Neuronal stem cell (in vitro differentiated cells): ENCODE measurements at regions not wholly inside any gene's neighbourhood (a gene's known extent, or its start where the extent isn't known, plus 50 kb on each side); places are given as distances from the start of the nearest gene placed in this dataset.
"Not testable (repeated sequence)": the region's sequence is repeated elsewhere in the genome, so short reads cannot be mapped to it uniquely, and the experiment has no call there.

Source experiments
- DNase-seq: peaks from one replicate; pipeline ENCODE4 v3.0.0-alpha.2; 2013; ENCODE audit warnings: low spot score
- H2AFZ ChIP-seq: one replicate; pipeline ENCODE4 v1.6.1; 2013; ENCODE audit warnings: mild to moderate bottlenecking, low read length, inconsistent platforms
- H2AK5ac ChIP-seq: 2 replicates; pipeline ENCODE4 v1.6.1; 2013; ENCODE audit warnings: low read depth, mild to moderate bottlenecking, inconsistent platforms, low read length, moderate library complexity, mixed read lengths
- H2BK120ac ChIP-seq: 2 replicates; pipeline ENCODE4 v1.6.1; 2013; ENCODE audit warnings: low read depth, mild to moderate bottlenecking, inconsistent platforms, low read length, moderate library complexity, mixed read lengths
- H2BK12ac ChIP-seq: one replicate; pipeline ENCODE4 v1.6.1; 2013; ENCODE audit warnings: low read length, inconsistent platforms
- H2BK15ac ChIP-seq: 2 replicates; pipeline ENCODE4 v1.6.1; 2013; ENCODE audit warnings: mild to moderate bottlenecking, low read length, inconsistent platforms, mixed read lengths
- H2BK5ac ChIP-seq: one replicate; pipeline ENCODE4 v1.6.1; 2013; ENCODE audit warnings: inconsistent platforms, mild to moderate bottlenecking, low read length, moderate library complexity
- H3K14ac ChIP-seq: one replicate; pipeline ENCODE4 v1.6.1; 2013; ENCODE audit warnings: low read length, inconsistent platforms
- H3K18ac ChIP-seq: 2 replicates; pipeline ENCODE4 v1.6.1; 2013; ENCODE audit warnings: low read length, inconsistent platforms
- H3K23ac ChIP-seq: 2 replicates; pipeline ENCODE4 v1.6.1; 2013; ENCODE audit warnings: low read depth, mild to moderate bottlenecking, mixed read lengths, low read length, inconsistent platforms; ENCODE audit not compliant: poor library complexity
- H3K27ac ChIP-seq: replicated peaks from 3 replicates; pipeline ENCODE4 v1.5.1; 2013; ENCODE audit warnings: low read length, inconsistent platforms
- H3K27me3 ChIP-seq, 3 experiments: 2 replicates each; pipeline ENCODE4 v1.6.1; 2013; ENCODE audit warnings: low read length in 3 of 3, mild to moderate bottlenecking in 2 of 3, inconsistent platforms in 1 of 3, low read depth in 1 of 3, mixed read lengths in 1 of 3, moderate library complexity in 1 of 3; ENCODE audit not compliant: control insufficient read depth in 3 of 3, insufficient read depth in 3 of 3
- H3K36me3 ChIP-seq, 2 donors: replicated peaks in 1 of 2; 2 replicates each; pipeline ENCODE4 v1.6.1; 2013; ENCODE audit warnings: low read length in 2 of 2; ENCODE audit not compliant: control insufficient read depth in 2 of 2, insufficient read depth in 2 of 2
- H3K4ac ChIP-seq: 2 replicates; pipeline ENCODE4 v1.6.1; 2013; ENCODE audit warnings: inconsistent platforms, mild to moderate bottlenecking, low read length, moderate library complexity
- H3K4me1 ChIP-seq, 2 donors: 1 replicate in 1 of 2; 2 replicates in 1 of 2; pipeline ENCODE4 v1.6.1; 2013; ENCODE audit warnings: low read length in 2 of 2, low read depth in 1 of 2; ENCODE audit not compliant: control insufficient read depth in 2 of 2, insufficient read depth in 1 of 2
- H3K4me2 ChIP-seq: one replicate; pipeline ENCODE4 v1.6.1; 2013; ENCODE audit warnings: mild to moderate bottlenecking, low read length, inconsistent platforms; ENCODE audit not compliant: insufficient read depth, poor library complexity, severe bottlenecking
- H3K4me3 ChIP-seq, 2 donors: 2 replicates each; pipeline ENCODE4 v1.5.1; 2013; ENCODE audit warnings: low read length in 2 of 2, mild to moderate bottlenecking in 2 of 2, inconsistent platforms in 1 of 2, moderate library complexity in 1 of 2
- H3K79me1 ChIP-seq: one replicate; pipeline ENCODE4 v1.6.1; 2013; ENCODE audit warnings: low read depth, mild to moderate bottlenecking, inconsistent platforms, low read length, moderate library complexity
- H3K9ac ChIP-seq: one replicate; pipeline ENCODE4 v1.6.1; 2013; ENCODE audit warnings: mild to moderate bottlenecking, low read depth, low read length, inconsistent platforms; ENCODE audit not compliant: poor library complexity
- H3K9me3 ChIP-seq, 2 donors: replicated peaks in 1 of 2; 2 replicates each; pipeline versions ENCODE3 to v1.6.1; 2013; ENCODE audit warnings: low read length in 2 of 2, mild to moderate bottlenecking in 2 of 2, inconsistent platforms in 1 of 2, low read depth in 1 of 2, mixed read lengths in 1 of 2, moderate library complexity in 1 of 2; ENCODE audit not compliant: control insufficient read depth in 2 of 2, insufficient read depth in 1 of 2
- H4K8ac ChIP-seq: one replicate; pipeline ENCODE4 v1.6.1; 2013; ENCODE audit warnings: low read depth, mild to moderate bottlenecking, inconsistent platforms, low read length, moderate library complexity
- H4K91ac ChIP-seq: one replicate; pipeline ENCODE4 v1.6.1; 2013; ENCODE audit warnings: low read length, low read depth, mild to moderate bottlenecking, inconsistent platforms; ENCODE audit not compliant: poor library complexity
- WGBS, 2 donors: extraction: QIAGEN DNeasy Blood & Tissue Kit; methylation state at CpG; one replicate each; pipeline ENCODE4 v1.1.7; 2013; ENCODE audit warnings: missing lambda C conversion rate in 2 of 2, mixed read lengths in 1 of 2; ENCODE audit not compliant: insufficient read length in 2 of 2, insufficient replicate concordance in 1 of 2; ENCODE audit errors: extremely low coverage in 2 of 2; 5-methylcytosine and 5-hydroxymethylcytosine counted together

DNA sequence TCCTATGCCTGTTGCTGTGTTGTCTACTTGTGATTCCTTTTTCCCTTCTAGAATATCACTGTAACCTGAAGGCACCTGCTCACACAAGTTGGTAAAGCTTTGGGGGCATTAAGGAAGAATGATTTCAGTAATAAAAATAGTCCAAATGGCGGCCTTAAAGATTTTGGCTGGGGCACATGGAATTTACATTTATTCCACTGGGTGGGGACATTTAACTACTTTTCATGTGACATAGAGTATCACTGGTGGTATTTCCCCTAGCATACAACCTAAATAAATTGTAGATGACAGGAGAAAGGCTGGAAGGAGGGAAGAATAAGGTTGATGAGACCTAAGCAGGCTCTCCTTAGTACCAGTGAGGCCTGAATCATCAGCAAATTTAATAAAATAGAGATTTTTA is 121.8 kb upstream of the EDA2R start:
- Histone ChIP-seq H3K9ac (no peak overlapping the region), H3K79me1 (no peaks in the 10 kb centered on the region), H2BK120ac (no peak overlapping the region), H3K4me1 (no peaks in the 10 kb centered on the region), H3K27me3 (no peaks in the 10 kb centered on the region), H3K4me3 (no peak overlapping the region), H2AK5ac (no peak overlapping the region), H3K23ac (no peak overlapping the region), H2BK5ac (no peak overlapping the region), H3K4me2 (no peak overlapping the region), H3K9me3 (no peaks in the 10 kb centered on the region), H3K18ac (no peak overlapping the region), H4K8ac (no peak overlapping the region), H3K36me3 (no peaks in the 10 kb centered on the region), H3K4ac (no peak overlapping the region), H3K27ac (no peak overlapping the region), H2BK15ac (no peak overlapping the region), H3K14ac (no peak overlapping the region), H2BK12ac (no peak overlapping the region), H4K91ac (no peak overlapping the region), H2AFZ (no peak overlapping the region)
- DNase-seq: no peak
- no CpG with 5 or more reads among the region's 1 CpG for WGBS, 2 donors

DNA sequence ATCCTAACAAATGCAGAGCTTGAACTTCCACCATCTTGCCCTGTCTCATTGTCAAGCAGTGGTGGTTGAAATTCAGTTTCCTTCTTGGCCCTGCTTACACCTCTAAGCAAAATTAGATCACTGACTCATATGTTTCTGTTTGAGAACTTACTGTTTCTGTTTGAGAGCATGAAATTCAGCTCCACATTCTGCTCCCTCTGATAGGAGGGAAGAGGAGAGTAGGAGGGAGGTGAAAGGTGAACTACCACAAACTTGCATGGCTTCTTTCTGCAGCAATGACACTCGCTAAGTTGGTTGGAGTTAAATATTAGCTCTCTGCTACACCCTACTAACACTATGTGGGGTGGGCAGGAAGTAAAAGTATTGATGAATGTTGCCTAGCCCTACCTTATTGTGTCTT is 117.8 kb upstream of the EDA2R start:
- Histone ChIP-seq H3K14ac (no peak overlapping the region), H3K4me2 (no peak overlapping the region), H3K4ac (no peak overlapping the region), H3K4me1 (no peaks in the 10 kb centered on the region), H3K36me3 (no peaks in the 10 kb centered on the region), H2AK5ac (no peak overlapping the region), H3K79me1 (no peaks in the 10 kb centered on the region), H2BK120ac (no peak overlapping the region), H3K27ac (no peak overlapping the region), H3K18ac (no peak overlapping the region), H3K4me3 (no peak overlapping the region), H3K27me3 (no peaks in the 10 kb centered on the region), H3K23ac (no peak overlapping the region), H2BK5ac (no peak overlapping the region), H3K9me3 (no peaks in the 10 kb centered on the region), H4K91ac (no peak overlapping the region), H2AFZ (no peak overlapping the region), H2BK15ac (no peak overlapping the region), H2BK12ac (no peak overlapping the region), H4K8ac (no peak overlapping the region), H3K9ac (no peak overlapping the region)
- WGBS, 2 donors: no CpG with 5 or more reads among the region's 1 CpG
- no peak for DNase-seq

DNA sequence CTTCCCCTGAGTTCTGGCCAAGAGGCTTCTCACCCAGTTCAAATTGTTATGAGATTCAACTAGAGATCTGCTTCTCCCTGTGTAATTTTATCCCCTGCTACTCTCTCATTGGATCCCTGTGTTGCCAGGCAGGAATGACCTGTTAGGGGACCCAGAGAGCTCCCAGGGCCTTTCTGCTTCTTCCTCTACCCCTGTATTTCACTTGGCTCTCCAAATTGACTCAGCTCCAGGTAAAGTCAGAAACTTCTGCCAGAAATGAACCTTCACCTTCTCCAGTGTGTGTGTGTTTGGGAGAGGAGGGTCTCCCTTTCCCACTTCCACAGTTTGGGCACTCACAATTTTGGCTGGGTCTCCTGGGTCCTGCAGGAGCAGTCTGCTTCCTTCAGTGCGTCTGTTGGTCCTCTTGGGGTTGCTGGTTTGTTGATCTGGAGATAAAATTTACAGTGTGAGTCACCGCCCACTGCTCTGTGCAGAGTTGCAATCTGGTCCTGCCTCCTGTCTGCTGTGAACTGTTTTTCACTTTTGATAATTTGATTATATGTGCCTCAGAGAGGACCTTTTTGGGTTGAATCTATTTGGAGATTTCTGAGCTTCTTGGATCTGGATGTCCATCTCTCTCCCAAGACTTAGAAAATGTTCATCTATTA is 112.4 kb upstream of the EDA2R start:
- Histone ChIP-seq H2AK5ac (no peak overlapping the region), H4K8ac (no peak overlapping the region), H3K14ac (no peak overlapping the region), H3K4me1 (no peaks in the 10 kb centered on the region), H3K4me3 (no peak overlapping the region), H3K18ac (no peak overlapping the region), H3K36me3 (no peaks in the 10 kb centered on the region), H3K79me1 (no peaks in the 10 kb centered on the region), H4K91ac (no peak overlapping the region), H2BK15ac (no peak overlapping the region), H3K9ac (no peak overlapping the region), H2AFZ (no peak overlapping the region), H3K9me3 (no peaks in the 10 kb centered on the region), H3K23ac (no peak overlapping the region), H2BK5ac (no peak overlapping the region), H2BK12ac (no peak overlapping the region), H2BK120ac (no peak overlapping the region), H3K4ac (no peak overlapping the region), H3K27me3 (no peaks in the 10 kb centered on the region), H3K4me2 (no peak overlapping the region), H3K27ac (no peak overlapping the region)
- no peak for DNase-seq
- no CpG with 5 or more reads among the region's 2 CpGs for WGBS, 2 donors

DNA sequence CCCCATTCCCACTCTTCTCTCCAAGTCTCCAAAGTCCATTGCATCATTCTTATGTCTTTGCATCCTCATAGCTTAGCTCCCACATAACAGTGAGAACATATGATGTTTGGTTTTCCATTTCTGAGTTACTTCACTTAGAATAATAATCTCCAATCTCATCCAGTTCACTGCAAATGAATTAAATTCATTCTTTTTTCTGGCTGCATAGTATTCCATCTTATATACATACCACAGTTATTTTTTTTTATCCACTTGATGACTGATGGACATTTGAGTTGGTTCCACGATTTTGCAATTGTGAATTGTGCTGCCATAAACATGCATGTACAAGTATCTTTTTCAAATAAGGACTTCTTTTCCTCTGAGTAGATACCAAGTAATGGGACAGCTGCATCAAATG is 105.6 kb upstream of the EDA2R start:
- DNase-seq, H3K27ac ChIP-seq, H3K4ac ChIP-seq: not testable (repeated sequence)

More for the DNA sequence above, 105.6 kb upstream of the EDA2R start:
- not testable (repeated sequence) for H4K8ac ChIP-seq, H3K9me3 ChIP-seq, H2BK15ac ChIP-seq, H3K23ac ChIP-seq, H3K79me1 ChIP-seq, H3K14ac ChIP-seq, H3K36me3 ChIP-seq, H3K4me3 ChIP-seq, H4K91ac ChIP-seq, H2BK5ac ChIP-seq, H2BK120ac ChIP-seq, H3K4me2 ChIP-seq, H2AK5ac ChIP-seq, H3K9ac ChIP-seq, H3K18ac ChIP-seq, H2AFZ ChIP-seq, H2BK12ac ChIP-seq, H3K4me1 ChIP-seq, H3K27me3 ChIP-seq
- WGBS, 2 donors: no CpG with 5 or more reads among the region's 1 CpG
